ENCODE measurements at regions not wholly inside any gene's neighbourhood (a gene's known extent, or its start where the extent isn't known, plus 50 kb on each side); places are given as distances from the start of the nearest gene placed in this dataset.
A peak's percentile ranks its signal among the peaks of the same experiment; 100 is the strongest.

- no peak for ATAC-seq (ENCODE audit: low FRiP score in 2 of 2)
- H3K4me1 ChIP-seq: peaks cover 0 to 5% (median 0%) of the 10 kb centered on the region in 4 donors
- no peak overlapping the region for H3K27ac ChIP-seq
- 75 to 77% methylated on average over 9 to 10 of the region's 10 CpGs for WGBS, 2 donors
- H3K36me3 ChIP-seq: no peaks in the 10 kb centered on the region
- no peaks in the 10 kb centered on the region for H3K27me3 ChIP-seq
- no peaks in the 10 kb centered on the region for H3K9me3 ChIP-seq
- TF ChIP-seq EP300 (IDR thresholded peaks at IDR 0.05) (no peak), POLR2A (IDR thresholded peaks at IDR 0.05) (no peak), POLR2AphosphoS5 (IDR thresholded peaks at IDR 0.05) (no peak), CTCF (IDR thresholded peaks at IDR 0.05) (no peak)
- no peak overlapping the region for H3K4me3 ChIP-seq
- peak in 1 of 2 donors; percentile 48 for DNase-seq
Observed at GRCh38 chr2:121104721-121105141, 180.3 kb downstream of the TFCP2L1 start.

GRCh38 chr2:121110924-121111323 is 174.1 kb downstream of the TFCP2L1 start:
- Histone ChIP-seq H3K4me1 (no peaks in the 10 kb centered on the region), H3K27ac (no peak overlapping the region), H3K4me3 (no peak overlapping the region), H3K9me3 (no peaks in the 10 kb centered on the region), H3K27me3 (no peaks in the 10 kb centered on the region), H3K36me3 (no peaks in the 10 kb centered on the region)
- TF ChIP-seq POLR2A (IDR thresholded peaks at IDR 0.05): no peak
- no peak for TF ChIP-seq CTCF (IDR thresholded peaks at IDR 0.05)
- no peak for TF ChIP-seq EP300 (IDR thresholded peaks at IDR 0.05)
- DNase-seq (no peak), ATAC-seq (ENCODE audit: low FRiP score in 2 of 2) (no peak)

GRCh38 chr2:121118951-121119350 is 166.1 kb downstream of the TFCP2L1 start:
- ATAC-seq (ENCODE audit: low FRiP score in 2 of 2) (no peak), DNase-seq (no peak)
- WGBS, 2 donors: 75 to 77% methylated on average over 6 to 7 of the region's 7 CpGs
- Histone ChIP-seq H3K27me3 (no peaks in the 10 kb centered on the region), H3K27ac (no peak overlapping the region), H3K4me1 (no peaks in the 10 kb centered on the region), H3K36me3 (no peaks in the 10 kb centered on the region), H3K4me3 (no peak overlapping the region), H3K9me3 (no peaks in the 10 kb centered on the region)
- TF ChIP-seq POLR2A (IDR thresholded peaks at IDR 0.05) (no peak), POLR2AphosphoS5 (IDR thresholded peaks at IDR 0.05) (no peak), CTCF (IDR thresholded peaks at IDR 0.05) (no peak), EP300 (IDR thresholded peaks at IDR 0.05) (no peak)

GRCh38 chr2:121120411-121120810 is 164.6 kb downstream of the TFCP2L1 start:
- 88 to 89% methylated on average over 6 to 8 of the region's 8 CpGs for WGBS, 2 donors
- no peaks in the 10 kb centered on the region for H3K36me3 ChIP-seq
- DNase-seq (no peak), ATAC-seq (ENCODE audit: low FRiP score in 2 of 2) (no peak)
- no peaks in the 10 kb centered on the region for H3K9me3 ChIP-seq
- H3K4me3 ChIP-seq: no peak overlapping the region
- no peaks in the 10 kb centered on the region for H3K27me3 ChIP-seq
- no peaks in the 10 kb centered on the region for H3K4me1 ChIP-seq
- TF ChIP-seq POLR2AphosphoS5 (IDR thresholded peaks at IDR 0.05): no peak
- TF ChIP-seq POLR2A (IDR thresholded peaks at IDR 0.05): no peak
- TF ChIP-seq CTCF (IDR thresholded peaks at IDR 0.05): no peak
- TF ChIP-seq EP300 (IDR thresholded peaks at IDR 0.05): no peak
- H3K27ac ChIP-seq: no peak overlapping the region

GRCh38 chr2:121120991-121121390 is 164.0 kb downstream of the TFCP2L1 start:
- WGBS, 2 donors: 78% methylated on average over 6 to 8 of the region's 8 CpGs
- no peak overlapping the region for H3K27ac ChIP-seq
- no peaks in the 10 kb centered on the region for H3K27me3 ChIP-seq
- H3K9me3 ChIP-seq: no peaks in the 10 kb centered on the region
- ATAC-seq (ENCODE audit: low FRiP score in 2 of 2): no peak
- DNase-seq: no peak
- no peak overlapping the region for H3K4me3 ChIP-seq
- TF ChIP-seq CTCF (IDR thresholded peaks at IDR 0.05) (no peak), EP300 (IDR thresholded peaks at IDR 0.05) (no peak), POLR2AphosphoS5 (IDR thresholded peaks at IDR 0.05) (no peak), POLR2A (IDR thresholded peaks at IDR 0.05) (no peak)
- H3K4me1 ChIP-seq: no peaks in the 10 kb centered on the region
- no peaks in the 10 kb centered on the region for H3K36me3 ChIP-seq

All from upper lobe of left lung (tissue), 6 donors.